ENCODE measurements at regions not wholly inside any gene's neighbourhood (a gene's known extent, or its start where the extent isn't known, plus 50 kb on each side); places are given as distances from the start of the nearest gene placed in this dataset.
A peak's percentile ranks its signal among the peaks of the same experiment; 100 is the strongest.

DNA sequence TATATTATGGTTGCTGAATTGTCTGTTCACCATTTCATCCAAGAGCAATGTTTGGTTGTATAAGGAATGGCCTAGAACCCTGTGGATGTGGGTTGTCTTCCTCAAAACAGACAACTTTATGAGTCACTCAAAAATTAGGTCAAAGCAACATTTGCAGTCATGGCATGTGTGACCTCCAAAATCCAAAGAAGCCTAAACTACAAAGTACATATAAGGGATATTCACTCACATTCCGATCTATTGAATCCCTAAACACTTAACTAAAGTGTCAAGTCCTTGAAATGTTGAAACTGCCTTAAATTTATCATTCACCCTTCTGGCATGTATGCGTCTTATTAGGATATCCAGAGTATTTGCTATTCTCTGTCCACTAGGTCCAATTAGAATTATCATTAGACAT lies 491.5 kb downstream of the NUF2 start:
- H3K27ac ChIP-seq: no peak overlapping the region
- no peak for TF ChIP-seq ZFX (IDR thresholded peaks at IDR 0.05; ENCODE audit: borderline replicate concordance)
- TF ChIP-seq, protein P1, sequence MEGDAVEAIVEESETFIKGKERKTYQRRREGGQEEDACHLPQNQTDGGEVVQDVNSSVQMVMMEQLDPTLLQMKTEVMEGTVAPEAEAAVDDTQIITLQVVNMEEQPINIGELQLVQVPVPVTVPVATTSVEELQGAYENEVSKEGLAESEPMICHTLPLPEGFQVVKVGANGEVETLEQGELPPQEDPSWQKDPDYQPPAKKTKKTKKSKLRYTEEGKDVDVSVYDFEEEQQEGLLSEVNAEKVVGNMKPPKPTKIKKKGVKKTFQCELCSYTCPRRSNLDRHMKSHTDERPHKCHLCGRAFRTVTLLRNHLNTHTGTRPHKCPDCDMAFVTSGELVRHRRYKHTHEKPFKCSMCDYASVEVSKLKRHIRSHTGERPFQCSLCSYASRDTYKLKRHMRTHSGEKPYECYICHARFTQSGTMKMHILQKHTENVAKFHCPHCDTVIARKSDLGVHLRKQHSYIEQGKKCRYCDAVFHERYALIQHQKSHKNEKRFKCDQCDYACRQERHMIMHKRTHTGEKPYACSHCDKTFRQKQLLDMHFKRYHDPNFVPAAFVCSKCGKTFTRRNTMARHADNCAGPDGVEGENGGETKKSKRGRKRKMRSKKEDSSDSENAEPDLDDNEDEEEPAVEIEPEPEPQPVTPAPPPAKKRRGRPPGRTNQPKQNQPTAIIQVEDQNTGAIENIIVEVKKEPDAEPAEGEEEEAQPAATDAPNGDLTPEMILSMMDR (IDR thresholded peaks at IDR 0.05): no peak

DNA sequence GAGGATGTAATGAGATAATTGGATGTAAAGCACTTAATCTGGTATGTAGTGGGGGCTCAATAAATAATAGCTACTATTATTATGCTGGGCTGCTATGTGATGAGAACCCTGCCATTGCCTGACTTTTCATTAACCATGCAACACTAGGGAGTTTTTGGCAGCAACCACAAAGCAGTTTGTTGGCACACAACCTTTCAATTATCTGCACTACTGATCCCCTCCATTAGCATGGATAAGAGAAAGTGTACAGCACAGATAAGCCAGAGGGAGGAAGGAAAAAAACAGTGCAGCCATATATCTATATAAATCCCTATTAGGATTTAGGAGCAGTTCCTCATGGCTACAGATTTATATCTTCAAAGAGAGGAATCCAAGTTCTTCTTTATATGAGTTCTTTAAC lies 498.5 kb downstream of the NUF2 start:
- TF ChIP-seq, protein P1 (IDR thresholded peaks at IDR 0.05): no peak
- no peak for TF ChIP-seq ZFX (IDR thresholded peaks at IDR 0.05; ENCODE audit: borderline replicate concordance)
- H3K27ac ChIP-seq: no peak overlapping the region

DNA sequence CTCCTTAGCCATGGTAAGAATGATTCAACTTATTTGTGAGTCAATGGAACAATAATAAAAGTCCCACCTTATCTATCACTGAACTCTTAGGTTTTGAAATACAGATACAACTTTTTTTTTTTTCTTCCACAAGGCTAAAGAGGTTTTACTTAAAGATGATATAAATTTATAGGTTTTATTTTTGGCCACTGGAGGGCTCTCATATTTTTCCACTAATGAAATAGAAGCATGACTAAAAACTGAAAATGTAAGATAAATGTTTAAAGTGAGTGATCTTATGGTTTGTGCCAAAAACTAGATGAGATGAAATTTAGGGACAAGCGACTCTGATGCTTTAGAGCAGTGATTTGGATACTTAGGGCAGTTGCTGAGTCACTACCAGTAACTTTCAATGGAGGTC lies 499.0 kb downstream of the NUF2 start:
- TF ChIP-seq, protein P1 (IDR thresholded peaks at IDR 0.05): peak; percentile 73
- TF ChIP-seq ZFX (IDR thresholded peaks at IDR 0.05; ENCODE audit: borderline replicate concordance): no peak
- H3K27ac ChIP-seq: no peak overlapping the region

DNA sequence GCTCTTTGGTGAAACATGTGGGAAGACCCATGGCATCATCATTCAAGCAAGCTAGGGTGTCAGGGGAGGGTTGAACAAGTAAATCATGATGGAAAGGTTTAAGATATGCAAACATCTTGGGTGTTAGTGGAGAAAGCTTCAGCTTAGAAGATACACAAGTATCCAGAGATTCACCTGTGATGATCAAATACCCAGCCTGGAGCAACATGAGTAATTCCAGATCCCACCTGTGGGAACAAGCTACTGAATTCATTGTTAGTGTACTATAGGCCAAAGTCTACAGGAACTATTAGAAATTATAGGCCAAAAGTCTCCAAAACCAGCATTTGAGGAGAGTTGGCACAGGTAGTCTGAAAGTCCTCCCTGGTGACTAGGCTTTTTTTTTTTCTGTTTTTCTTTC lies 499.9 kb downstream of the NUF2 start:
- no peak overlapping the region for H3K27ac ChIP-seq

DNA sequence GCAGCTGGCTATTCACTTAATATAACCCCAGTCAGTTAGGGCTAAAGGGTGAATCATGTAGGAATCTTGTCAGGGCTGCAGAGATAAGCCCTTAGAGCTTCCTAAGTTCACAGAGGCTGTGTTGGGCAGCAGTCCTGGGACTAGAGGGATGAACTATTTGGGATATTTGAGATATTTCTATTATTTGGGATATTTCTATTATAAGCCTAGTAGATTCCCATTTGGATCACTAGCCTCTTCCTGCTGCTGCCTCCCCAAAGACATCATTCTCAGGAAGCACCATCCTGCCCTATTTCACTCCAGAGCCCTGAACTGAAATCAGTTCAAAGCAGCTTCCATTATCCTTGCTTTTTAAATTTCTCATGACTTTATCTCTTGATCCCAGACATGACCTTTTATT lies 501.3 kb downstream of the NUF2 start:
- TF ChIP-seq, protein P1 (IDR thresholded peaks at IDR 0.05): no peak
- TF ChIP-seq ZFX (IDR thresholded peaks at IDR 0.05; ENCODE audit: borderline replicate concordance): no peak
- no peak overlapping the region for H3K27ac ChIP-seq

More for the DNA sequence above, 499.9 kb downstream of the NUF2 start:
- no peak for TF ChIP-seq ZFX (IDR thresholded peaks at IDR 0.05; ENCODE audit: borderline replicate concordance)
- TF ChIP-seq, protein P1 (IDR thresholded peaks at IDR 0.05): no peak

DNA sequence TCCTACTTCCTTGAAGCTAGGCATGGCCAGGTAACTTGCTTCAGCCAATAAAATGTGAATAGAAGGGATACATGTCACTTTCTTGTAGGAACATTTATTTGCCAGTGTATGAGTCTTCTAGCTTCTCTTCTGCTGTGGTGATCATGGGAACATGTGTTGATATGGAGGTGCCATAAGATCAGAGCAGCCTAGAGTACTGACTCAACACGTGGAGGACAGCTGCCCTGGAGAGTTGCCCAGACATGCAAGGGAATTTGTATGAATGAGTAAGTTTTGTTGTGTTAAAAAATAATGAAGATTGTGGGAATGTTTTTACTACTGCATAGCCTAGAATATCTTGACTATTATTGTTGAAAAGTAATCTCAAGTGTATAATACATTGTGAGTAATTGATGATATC lies 502.3 kb downstream of the NUF2 start:
- TF ChIP-seq, protein P1 (IDR thresholded peaks at IDR 0.05): no peak
- no peak for TF ChIP-seq ZFX (IDR thresholded peaks at IDR 0.05; ENCODE audit: borderline replicate concordance)
- H3K27ac ChIP-seq: no peak overlapping the region

DNA sequence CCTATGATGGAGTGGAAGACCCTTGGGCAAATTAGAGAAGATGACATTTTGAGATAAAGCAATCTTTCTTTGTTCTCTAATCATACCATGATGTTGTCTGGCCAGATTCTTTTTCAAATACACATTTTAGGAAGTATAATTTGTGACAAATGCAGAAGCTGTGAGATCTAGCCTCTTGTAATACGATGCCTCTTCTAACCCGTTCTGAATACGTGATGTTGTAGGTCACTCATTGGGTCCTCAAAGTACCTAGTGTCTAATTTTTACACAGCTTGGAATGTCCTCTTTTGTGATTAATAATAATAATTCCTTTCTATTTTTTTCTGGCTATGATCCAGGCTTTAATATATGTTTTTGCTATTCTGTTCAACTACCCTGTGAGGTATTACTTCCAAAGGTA lies 502.7 kb downstream of the NUF2 start:
- TF ChIP-seq, protein P1 (IDR thresholded peaks at IDR 0.05): no peak
- no peak for TF ChIP-seq ZFX (IDR thresholded peaks at IDR 0.05; ENCODE audit: borderline replicate concordance)
- H3K27ac ChIP-seq: no peak overlapping the region

Data from 22Rv1 (cell line).